Ishikawa (cell line): ENCODE measurements at regions not wholly inside any gene's neighbourhood (a gene's known extent, or its start where the extent isn't known, plus 50 kb on each side); places are given as distances from the start of the nearest gene placed in this dataset.

Experiments used
- CEBPB ChIP-seq: IDR thresholded peaks from 2 replicates; pipeline ENCODE4 v1.6.1; 2012
- CREB1 ChIP-seq: IDR thresholded peaks from 2 replicates; pipeline ENCODE4 v1.6.1; 2012; ENCODE audit warnings: low read depth
- EGR1 ChIP-seq: IDR thresholded peaks from 2 replicates; pipeline ENCODE4 v1.6.1; 2012
- EP300 ChIP-seq: IDR thresholded peaks from 2 replicates; pipeline ENCODE4 v1.6.1; 2012; ENCODE audit warnings: borderline replicate concordance
- FOXM1 ChIP-seq: IDR thresholded peaks from 2 replicates; pipeline ENCODE4 v1.6.1; 2012; ENCODE audit warnings: low read depth, borderline replicate concordance
- NFIC ChIP-seq: IDR thresholded peaks from 2 replicates; pipeline ENCODE4 v1.6.1; 2012
- RAD21 ChIP-seq: IDR thresholded peaks from 2 replicates; pipeline ENCODE4 v1.6.1; 2012; ENCODE audit warnings: low read depth
- TAF1 ChIP-seq: IDR thresholded peaks from 2 replicates; pipeline ENCODE4 v1.6.1; 2012; ENCODE audit warnings: low read depth, mild to moderate bottlenecking
- TCF12 ChIP-seq: IDR thresholded peaks from 2 replicates; pipeline ENCODE4 v1.6.1; 2012; ENCODE audit warnings: low read depth
- TEAD4 ChIP-seq: IDR thresholded peaks from 2 replicates; pipeline ENCODE4 v1.6.1; 2012
- YY1 ChIP-seq: IDR thresholded peaks from 2 replicates; pipeline ENCODE4 v1.6.1; 2012; ENCODE audit warnings: low read depth
- ZBTB7A ChIP-seq: IDR thresholded peaks from 2 replicates; pipeline ENCODE4 v1.6.1; 2012; ENCODE audit warnings: low read depth
- TF ChIP-seq, protein P1 (sequence below): IDR thresholded peaks from 2 replicates; pipeline ENCODE4 v1.6.1; 2012; ENCODE audit warnings: low read depth, mild to moderate bottlenecking
- TF ChIP-seq, protein P2 (sequence below): IDR thresholded peaks from 2 replicates; pipeline ENCODE4 v1.6.1; 2012
- TF ChIP-seq, protein P3 (sequence below): IDR thresholded peaks from 2 replicates; pipeline ENCODE4 v1.6.1; 2012

DNA sequence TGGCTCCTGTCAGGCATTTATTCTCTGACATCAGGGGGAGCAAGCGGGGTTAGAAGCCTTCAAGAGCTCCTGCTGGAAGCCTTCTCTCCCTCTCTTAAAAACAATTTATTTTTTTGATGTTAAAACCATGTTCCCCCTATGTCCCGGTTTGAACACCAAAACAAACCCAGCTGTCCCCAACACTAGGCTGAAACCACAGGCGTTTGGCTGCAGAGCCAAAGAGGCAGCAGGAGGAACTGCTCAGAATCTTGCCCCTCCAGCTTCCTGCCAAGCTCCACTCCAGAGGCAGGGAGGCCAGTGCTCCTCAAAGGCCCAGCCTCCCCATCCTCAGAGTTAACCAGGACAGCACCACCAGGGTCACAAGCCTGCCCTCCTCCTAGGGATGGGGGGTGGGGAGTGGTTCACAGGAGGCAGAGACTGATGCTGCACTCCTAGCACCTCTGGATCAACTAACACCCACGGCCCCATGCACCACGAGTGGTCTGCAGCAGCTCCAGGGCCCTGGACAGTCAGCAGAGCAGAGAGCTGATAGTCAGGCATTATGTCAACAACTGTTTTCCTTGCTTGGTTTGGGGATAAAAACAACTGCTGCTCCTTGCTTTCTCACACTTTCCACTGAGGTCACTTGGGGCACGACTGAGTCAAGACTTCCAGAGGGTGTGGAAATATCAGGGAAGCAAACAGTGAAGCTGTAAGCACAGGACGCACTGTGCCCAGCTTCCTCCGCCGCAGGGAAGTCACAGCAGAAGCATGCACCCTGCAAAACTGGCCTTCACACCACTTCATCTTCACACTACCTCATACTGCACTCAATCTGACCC is 96.5 kb upstream of the ADRA1B start:
- TF ChIP-seq TEAD4 (no peak), YY1 (no peak), RAD21 (no peak), ZBTB7A (no peak), FOXM1 (no peak), TAF1 (no peak), CEBPB (no peak), NFIC (no peak), TCF12 (no peak), CREB1 (no peak), EGR1 (no peak), EP300 (no peak)
- TF ChIP-seq, protein P1, sequence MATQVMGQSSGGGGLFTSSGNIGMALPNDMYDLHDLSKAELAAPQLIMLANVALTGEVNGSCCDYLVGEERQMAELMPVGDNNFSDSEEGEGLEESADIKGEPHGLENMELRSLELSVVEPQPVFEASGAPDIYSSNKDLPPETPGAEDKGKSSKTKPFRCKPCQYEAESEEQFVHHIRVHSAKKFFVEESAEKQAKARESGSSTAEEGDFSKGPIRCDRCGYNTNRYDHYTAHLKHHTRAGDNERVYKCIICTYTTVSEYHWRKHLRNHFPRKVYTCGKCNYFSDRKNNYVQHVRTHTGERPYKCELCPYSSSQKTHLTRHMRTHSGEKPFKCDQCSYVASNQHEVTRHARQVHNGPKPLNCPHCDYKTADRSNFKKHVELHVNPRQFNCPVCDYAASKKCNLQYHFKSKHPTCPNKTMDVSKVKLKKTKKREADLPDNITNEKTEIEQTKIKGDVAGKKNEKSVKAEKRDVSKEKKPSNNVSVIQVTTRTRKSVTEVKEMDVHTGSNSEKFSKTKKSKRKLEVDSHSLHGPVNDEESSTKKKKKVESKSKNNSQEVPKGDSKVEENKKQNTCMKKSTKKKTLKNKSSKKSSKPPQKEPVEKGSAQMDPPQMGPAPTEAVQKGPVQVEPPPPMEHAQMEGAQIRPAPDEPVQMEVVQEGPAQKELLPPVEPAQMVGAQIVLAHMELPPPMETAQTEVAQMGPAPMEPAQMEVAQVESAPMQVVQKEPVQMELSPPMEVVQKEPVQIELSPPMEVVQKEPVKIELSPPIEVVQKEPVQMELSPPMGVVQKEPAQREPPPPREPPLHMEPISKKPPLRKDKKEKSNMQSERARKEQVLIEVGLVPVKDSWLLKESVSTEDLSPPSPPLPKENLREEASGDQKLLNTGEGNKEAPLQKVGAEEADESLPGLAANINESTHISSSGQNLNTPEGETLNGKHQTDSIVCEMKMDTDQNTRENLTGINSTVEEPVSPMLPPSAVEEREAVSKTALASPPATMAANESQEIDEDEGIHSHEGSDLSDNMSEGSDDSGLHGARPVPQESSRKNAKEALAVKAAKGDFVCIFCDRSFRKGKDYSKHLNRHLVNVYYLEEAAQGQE: no peak
- TF ChIP-seq, protein P2, sequence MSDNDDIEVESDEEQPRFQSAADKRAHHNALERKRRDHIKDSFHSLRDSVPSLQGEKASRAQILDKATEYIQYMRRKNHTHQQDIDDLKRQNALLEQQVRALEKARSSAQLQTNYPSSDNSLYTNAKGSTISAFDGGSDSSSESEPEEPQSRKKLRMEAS: no peak
- TF ChIP-seq, protein P3, sequence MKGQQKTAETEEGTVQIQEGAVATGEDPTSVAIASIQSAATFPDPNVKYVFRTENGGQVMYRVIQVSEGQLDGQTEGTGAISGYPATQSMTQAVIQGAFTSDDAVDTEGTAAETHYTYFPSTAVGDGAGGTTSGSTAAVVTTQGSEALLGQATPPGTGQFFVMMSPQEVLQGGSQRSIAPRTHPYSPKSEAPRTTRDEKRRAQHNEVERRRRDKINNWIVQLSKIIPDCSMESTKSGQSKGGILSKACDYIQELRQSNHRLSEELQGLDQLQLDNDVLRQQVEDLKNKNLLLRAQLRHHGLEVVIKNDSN: no peak

DNA sequence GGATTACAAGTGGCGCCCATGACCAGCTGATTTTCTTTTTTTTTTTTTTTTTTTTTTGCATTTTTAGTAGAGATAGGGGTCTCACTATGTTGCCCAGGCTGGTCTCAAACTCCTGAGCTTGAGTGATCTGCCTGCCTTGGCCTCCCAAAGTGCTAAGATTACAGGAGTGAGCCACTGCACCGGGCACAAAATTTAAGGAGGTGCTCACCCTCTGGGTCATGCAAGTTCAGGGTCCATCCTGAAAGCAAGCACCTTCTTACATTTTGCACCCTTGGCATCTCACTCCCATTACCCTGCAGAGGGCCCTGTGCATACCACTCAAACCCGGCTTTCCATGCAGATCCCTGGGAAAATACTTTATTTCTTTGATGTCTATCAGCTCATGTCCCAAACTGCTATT is 95.6 kb upstream of the ADRA1B start:
- TF ChIP-seq RAD21 (no peak), YY1 (no peak), EP300 (no peak), CREB1 (no peak), TCF12 (no peak), EGR1 (no peak)

DNA sequence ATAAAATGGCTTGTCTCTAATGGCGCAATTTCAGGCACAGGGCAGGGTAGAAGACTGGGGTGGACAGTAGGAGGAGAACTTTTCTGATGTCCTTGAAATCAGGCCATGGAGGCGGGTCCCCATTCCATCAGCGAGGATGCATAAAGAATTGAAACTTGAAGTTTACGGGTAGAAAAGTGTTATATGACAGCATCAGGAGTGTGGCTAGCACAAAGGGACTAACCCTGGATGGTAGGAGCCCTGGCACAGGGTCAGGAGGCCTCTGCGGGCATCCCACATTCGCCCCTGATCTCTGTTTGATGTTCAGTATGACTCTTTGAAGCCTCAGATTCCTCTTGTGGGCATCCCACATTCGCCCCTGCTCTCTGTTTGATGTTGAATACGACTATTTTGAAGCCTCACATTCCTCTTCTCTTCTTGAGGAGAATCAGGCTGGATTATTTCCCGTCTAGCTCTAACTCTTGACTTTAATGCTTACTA is 94.8 kb upstream of the ADRA1B start:
- TF ChIP-seq, protein P2: no peak
- no peak for TF ChIP-seq RAD21
- TF ChIP-seq EGR1: no peak
- no peak for TF ChIP-seq TAF1
- TF ChIP-seq FOXM1: no peak
- TF ChIP-seq TEAD4: no peak
- no peak for TF ChIP-seq CEBPB
- TF ChIP-seq, protein P1: no peak
- TF ChIP-seq, protein P3: no peak
- no peak for TF ChIP-seq YY1
- TF ChIP-seq EP300: no peak
- TF ChIP-seq TCF12: no peak
- no peak for TF ChIP-seq CREB1
- TF ChIP-seq NFIC: no peak

DNA sequence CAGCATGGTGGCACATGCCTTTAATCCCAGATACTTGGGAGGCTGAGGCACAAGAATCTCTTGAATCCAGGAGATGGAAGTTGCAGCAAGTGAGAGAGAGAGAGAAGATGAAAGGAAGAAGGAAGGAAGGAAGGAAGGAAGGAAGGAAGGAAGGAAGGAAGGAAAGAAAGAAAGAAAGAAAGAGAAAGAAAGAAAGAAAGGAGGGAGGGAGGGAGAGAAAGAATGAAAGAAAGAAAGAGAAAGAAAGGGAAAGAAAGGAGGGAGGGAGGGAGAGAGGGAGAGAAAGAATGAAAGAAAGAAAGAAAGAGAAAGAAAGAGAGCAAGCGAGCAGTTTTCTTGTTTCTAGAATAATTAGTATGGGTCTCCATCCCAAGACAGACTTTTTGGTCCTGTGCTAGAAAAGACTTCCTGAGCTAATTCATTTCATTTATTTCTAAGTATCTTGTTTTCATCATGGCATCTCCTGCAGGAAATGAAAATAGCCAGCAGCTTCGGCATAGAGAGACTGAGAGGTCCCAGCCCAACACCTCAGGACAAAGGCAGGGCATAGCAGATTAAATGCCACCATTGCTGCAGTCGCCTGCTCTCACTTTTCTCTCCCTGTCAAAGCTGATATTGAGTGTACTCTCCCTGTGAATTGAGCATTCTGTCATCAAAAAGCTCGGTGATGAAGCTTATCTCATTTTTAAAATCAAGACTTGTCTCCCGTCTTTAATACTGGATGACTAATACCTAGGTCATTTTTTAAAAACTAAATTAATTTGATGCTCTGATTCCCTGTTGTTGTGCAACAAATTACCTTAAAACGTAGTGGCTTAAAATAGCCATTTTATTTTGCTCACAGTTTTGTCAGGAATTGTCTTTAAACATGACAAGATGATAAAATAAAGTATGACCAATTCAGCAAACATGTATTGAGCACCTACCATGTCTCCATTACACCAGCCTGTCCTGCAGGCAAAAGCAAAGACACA is 91.8 kb upstream of the ADRA1B start:
- TF ChIP-seq EGR1 (no peak), RAD21 (no peak), FOXM1 (no peak), YY1 (no peak), EP300 (no peak), ZBTB7A (no peak)
- TF ChIP-seq, protein P3: no peak

DNA sequence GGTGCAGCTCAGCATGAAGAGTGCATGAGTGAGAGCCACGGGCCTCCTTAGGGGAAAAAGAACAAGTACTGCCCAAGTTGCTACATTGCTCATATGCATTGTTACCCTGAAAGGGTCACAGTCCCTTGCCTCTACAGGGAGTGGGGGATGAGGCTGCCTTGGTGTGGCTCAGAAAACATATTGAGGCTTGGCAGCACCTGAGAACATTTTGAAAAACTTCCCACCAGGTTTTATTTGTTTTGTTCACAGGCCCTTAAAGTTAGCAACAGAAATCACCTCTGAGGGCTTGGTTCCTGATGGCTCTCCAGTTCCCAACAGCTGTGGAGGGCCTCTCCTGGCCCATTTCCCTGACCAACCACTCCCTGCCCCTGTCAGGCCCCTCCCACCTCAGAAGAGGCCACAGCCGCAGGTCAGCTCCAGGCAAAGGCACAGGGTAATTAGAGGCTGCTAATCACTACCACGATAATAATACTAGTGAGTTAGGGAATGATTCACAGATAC is 90.7 kb upstream of the ADRA1B start:
- peak; percentile 60; the same call in 1 of the 2 replicates for TF ChIP-seq FOXM1
- no peak for TF ChIP-seq CEBPB
- TF ChIP-seq RAD21: no peak
- no peak for TF ChIP-seq TAF1
- TF ChIP-seq, protein P3: no peak
- peak; percentile 73 for TF ChIP-seq EP300
- TF ChIP-seq ZBTB7A: 0 out of 2 replicates have a peak, but pooled peaks have one; percentile 32
- TF ChIP-seq CREB1: no peak
- TF ChIP-seq YY1: no peak
- TF ChIP-seq, protein P2: no peak
- TF ChIP-seq TCF12: peak; percentile 78
- TF ChIP-seq, protein P1: no peak
- 0 out of 2 replicates have a peak, but pooled peaks have one; percentile 2 for TF ChIP-seq TEAD4
- TF ChIP-seq NFIC: peak; percentile 67
- no peak for TF ChIP-seq EGR1
